Heart left ventricle (tissue), 13 donors: ENCODE measurements at regions not wholly inside any gene's neighbourhood (a gene's known extent, or its start where the extent isn't known, plus 50 kb on each side); places are given as distances from the start of the nearest gene placed in this dataset.

ENCODE experiments used
- POLR2A ChIP-seq, 2 donors: fragments of 450-650 bp; IDR thresholded peaks; one replicate each; pipeline ENCODE4 v1.6.1; 2017; ENCODE audit warnings: antibody characterized with exemption in 2 of 2, mild to moderate bottlenecking in 2 of 2, moderate library complexity in 2 of 2
- TF ChIP-seq, protein P1 (sequence below), 12 donors: fragments of 200-600 bp; sonication (generic) in 4 of 12; IDR thresholded peaks; one replicate each; pipeline versions ENCODE4 v1.5.0 to v1.8.0; 2018 to 2022; ENCODE audit warnings: antibody characterized with exemption in 12 of 12, mild to moderate bottlenecking in 5 of 12
- donor health status: ischemic (EF 13 %, LVEDD 7.1; RV severe dilation, severe dysfunction).
- donor health status: DM: no; HTN: yes; CAD: no.
- donor health status: DM: no; HTN: no; CAD: no.
- donor health status: ischemic (EF 25% LVEDD 6.9; RV normal size, moderate dysfunction).
- donor health status: ischemic (EF 25% LVEDD 5.7; RV mildly dilated, moderate dysfunction).
- donor health status: ischemic (EF 35%, LVEDD 5.7; RV mildly dilated, moderate dysfunction).
- donor health status: nonischemic (EF 11% LVEDD 7.7; RV severe dilation, severe dysfunction).
- donor health status: DM: yes; HTN: yes; CAD: no.
- donor health status: PGD.
- donor health status: ischemic (EF 29% LVEDD 5.4; RV normal size, mild dysfunction).
- donor health status: nonischemic (EF 23%, LVEDD 6.1; RV moderate dilation, normal function).

DNA sequence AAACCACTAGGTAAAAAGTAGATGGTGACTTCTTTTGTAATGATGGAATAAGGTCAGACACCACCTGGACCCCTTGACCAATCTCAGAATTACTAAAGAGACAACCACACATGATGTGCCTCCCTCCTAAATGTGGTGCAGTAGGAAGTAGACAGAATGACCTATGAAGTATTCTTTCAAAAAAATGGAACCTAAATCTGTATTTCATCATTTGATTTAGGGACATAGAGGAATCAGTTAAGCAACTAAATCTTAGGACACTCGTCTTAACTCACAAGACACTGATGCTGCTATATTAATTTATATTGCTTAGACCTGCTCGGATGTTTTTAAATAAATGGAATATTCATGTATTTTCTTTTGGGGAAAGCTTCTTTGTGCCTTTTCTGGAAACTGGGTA lies 80.9 kb upstream of the IRF2BP2 start:
- TF ChIP-seq, protein P1, sequence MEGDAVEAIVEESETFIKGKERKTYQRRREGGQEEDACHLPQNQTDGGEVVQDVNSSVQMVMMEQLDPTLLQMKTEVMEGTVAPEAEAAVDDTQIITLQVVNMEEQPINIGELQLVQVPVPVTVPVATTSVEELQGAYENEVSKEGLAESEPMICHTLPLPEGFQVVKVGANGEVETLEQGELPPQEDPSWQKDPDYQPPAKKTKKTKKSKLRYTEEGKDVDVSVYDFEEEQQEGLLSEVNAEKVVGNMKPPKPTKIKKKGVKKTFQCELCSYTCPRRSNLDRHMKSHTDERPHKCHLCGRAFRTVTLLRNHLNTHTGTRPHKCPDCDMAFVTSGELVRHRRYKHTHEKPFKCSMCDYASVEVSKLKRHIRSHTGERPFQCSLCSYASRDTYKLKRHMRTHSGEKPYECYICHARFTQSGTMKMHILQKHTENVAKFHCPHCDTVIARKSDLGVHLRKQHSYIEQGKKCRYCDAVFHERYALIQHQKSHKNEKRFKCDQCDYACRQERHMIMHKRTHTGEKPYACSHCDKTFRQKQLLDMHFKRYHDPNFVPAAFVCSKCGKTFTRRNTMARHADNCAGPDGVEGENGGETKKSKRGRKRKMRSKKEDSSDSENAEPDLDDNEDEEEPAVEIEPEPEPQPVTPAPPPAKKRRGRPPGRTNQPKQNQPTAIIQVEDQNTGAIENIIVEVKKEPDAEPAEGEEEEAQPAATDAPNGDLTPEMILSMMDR (IDR thresholded peaks at IDR 0.05) = no peak
- no peak for TF ChIP-seq POLR2A (IDR thresholded peaks at IDR 0.05)
